NCI-H128 (cell line): ENCODE measurements at regions not wholly inside any gene's neighbourhood (a gene's known extent, or its start where the extent isn't known, plus 50 kb on each side); places are given as distances from the start of the nearest gene placed in this dataset.

Source experiments
- DNase-seq: peaks from one replicate; lab custom pipeline; 2025; ENCODE audit not compliant: unreplicated experiment; lab: John Stamatoyannopoulos, UW

DNA sequence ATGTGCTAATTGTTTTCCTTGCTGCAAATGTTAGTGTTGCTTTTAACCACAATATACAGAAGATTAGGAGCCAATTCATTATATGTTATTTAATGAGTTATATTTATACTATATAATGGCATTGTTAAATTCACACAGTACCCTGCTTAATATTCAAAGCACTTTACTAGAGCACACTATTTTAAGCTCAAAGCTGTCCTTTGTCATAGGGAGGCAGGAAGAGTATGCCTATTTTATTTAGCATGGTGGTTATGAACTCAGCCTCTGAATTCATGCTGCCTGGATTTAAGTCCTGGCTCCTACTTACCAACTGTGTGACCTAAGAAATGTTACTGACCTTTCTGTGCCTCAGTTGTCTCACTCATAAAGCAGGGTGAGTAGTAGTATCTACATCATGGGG, 80.5 kb downstream of the FASTKD2 start:
- DNase-seq = no peak

DNA sequence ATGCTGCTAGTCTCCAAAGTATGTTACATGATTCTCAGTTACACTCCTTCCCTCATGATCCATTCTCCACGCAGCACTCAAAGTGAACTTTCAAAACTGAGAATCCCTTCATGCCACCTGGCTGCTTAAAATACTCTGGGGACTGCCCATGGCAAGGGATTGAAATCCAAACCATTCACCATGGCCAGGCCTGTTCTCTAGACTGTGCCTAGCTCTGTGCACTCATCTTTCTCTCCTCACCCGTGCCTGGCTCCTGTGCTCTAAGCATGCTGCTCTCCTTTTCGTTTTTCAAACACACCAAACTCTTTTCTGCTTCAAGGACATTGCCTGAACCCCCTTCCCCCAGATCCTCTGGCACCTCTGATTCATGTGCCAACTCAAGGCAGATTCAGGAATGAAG, 80.9 kb downstream of the FASTKD2 start:
- DNase-seq = no peak

DNA sequence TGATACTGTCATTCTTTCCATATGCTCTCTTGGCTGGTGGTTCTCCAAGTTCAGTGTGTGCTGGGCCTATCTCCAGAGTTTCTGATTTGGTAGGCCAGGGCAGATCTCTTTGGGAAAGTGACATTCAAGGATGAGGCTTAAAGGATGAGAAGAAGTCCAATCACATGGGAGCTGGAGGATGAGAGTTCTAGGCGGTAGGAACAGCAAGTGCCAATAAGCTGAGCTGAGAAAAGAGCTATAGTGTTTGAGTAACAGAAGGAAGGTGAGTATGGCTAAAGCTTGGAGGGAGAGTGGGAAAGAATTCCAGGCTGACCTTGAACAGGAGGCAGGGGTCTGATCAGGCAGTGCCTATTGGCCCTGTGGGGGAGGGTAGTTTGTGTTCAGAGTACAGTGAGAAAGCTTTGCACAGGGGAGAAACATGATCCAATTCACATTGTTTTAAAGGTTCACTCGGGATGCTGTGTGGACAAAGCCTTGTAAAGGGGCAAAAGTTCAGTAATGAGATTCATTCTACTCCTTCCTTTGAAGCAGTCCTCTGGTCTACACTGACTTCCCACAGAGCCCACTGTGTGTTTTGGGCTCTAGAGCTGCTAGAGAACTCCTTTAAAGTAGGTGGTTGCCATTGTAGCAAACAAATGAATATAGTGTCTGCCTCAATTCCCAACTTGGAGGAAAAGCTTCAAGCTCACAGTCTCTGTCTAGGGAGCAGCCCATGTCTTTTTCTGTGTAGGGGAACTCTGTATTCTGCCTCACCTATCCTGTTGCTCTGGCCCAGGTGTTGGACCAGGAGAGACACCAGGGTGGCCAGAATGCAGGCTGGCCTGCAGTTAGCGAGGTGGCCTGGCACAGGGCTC, 81.8 kb downstream of the FASTKD2 start:
- no peak for DNase-seq

DNA sequence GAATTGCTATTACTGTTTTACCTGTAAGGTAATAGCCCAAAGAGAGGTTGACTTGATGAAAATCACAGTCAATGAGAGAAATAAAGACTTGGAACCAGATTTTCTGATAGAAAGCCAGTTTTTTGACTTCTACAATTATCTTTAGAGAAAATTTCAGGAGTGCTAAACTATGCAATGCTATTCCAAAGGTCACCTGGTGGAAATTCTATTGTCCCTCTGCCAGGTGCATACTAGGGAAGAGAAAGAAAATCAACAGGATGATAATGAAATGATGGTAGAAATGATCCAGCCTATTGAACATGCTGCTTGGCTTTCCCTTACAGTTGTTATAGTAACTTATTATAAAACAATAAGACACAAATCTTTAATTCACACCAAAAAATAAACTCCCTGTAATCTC, 85.0 kb downstream of the FASTKD2 start:
- DNase-seq = no peak

DNA sequence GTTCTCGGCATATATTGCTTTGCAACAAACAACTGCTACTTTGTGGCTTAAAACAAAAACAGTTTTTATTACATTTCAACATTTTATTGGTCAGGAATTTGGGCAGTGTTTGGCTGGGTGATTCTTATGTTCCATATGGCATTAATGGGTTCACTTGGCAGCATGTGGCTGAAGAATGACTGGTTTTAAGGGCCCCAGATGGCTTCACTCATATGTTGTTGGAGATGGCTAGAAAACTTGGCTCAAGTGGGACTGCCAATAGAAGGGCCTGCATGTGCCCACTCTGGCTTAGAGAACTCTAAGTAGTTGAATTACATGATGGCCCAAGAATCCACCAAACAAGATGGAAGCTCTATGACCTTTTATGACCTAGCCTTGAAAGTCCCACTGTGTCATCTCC, 86.1 kb downstream of the FASTKD2 start:
- no peak for DNase-seq

DNA sequence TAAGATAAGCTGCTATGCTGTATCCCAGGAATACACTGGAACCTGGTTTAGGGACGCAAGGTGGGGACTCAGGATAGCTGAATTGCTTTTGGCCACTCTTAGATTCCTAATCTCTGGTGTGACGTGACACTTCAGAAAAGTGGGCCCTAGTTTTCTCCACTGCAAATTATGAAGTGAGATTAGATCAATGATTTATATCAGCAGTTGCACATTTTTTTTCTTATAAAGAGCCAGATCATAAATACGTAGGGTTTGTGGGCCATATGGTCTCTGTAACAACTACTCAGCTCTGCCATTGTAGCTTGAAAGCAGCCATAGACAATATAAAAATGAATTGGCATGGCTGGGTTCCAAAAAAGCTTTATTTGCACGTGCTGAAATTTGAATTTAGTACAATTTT, 85.4 kb upstream of the CPO start:
- DNase-seq = no peak

DNA sequence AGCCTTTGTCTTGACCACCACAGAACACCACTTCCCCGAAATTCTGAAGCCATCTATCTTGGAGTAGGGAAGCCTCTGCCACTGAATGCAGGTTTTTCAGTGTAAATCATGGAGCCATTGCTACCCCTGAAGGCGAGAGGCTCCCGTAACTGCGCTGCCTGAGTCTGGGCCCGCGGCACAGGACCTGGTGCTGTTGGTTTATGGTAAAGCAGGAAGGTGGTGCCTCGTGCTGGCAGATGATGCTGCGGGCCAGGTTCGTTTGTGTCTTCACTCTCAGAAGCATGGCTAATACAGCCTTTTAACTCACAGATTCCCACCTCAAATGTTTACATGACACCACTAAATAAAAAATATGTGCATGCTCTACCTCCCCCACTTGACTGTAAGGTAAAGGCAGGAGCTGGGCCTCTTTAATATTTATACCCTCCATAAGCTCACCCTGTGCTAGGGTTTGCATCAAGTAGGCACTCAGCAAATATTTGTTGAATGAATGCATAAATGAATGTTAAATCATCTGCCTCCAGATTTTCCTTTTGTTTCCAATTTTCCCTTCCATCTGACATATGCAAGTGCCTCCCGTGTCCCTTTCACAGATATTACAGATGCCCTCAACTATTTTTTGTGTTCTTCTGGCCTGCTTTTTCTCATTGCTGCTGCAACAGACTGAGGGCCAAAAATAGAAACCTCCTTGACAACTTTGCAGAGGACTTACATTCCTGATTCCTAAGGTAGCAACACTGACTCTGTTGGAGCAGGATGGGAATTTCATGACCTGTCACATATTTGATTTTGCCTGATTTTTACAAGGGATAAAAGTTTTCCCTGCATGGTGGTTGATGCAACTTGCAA, 83.5 kb upstream of the CPO start:
- DNase-seq = no peak

DNA sequence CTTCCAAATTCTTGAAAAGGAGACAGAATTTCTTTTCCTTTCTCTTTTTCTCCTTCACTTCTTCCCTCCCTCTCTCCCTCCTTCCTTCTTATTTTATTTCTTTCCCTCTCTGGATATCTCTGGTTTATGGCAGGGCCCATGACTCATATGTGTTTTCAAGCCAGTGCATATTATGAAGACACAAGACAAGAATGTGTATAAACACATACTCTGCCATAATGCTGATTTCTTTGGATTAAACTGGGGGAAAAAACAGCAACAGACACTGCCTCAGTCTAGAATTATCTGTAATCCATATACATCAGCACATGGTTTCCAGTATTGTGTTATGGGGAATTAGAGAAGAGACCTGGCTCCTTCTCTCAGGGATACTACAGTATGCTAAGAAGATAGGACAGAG, 82.8 kb upstream of the CPO start:
- no peak for DNase-seq

DNA sequence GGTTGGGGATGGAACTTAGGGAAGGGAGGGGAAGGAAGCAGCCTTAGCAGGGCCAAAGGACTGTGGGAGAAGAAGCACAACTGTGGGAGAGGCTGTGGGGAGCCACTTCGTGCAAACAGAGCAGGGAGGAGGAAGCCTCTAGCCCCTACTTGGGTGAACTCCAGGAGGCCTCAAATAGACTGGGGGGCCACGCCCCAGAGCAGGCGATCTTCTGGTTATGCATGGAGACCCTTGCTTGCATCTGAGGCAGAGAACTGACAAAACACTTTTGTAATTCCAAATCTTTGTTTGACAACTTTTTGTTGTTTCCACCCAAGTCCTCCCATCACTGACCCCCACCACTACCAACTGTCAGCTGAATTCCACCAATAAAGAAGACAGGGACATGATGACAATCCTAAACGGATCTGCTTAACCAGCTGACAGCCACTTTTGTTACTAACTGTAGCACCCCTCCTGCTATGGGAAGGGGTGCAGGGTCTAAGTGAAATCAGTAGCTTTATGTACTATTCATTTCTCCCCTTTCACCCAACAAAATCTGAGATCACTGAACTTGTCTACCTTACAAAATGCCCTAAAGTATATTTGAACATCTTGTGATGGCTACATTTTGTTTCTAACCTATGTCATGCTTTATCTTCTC, 80.5 kb upstream of the CPO start:
- no peak for DNase-seq

DNA sequence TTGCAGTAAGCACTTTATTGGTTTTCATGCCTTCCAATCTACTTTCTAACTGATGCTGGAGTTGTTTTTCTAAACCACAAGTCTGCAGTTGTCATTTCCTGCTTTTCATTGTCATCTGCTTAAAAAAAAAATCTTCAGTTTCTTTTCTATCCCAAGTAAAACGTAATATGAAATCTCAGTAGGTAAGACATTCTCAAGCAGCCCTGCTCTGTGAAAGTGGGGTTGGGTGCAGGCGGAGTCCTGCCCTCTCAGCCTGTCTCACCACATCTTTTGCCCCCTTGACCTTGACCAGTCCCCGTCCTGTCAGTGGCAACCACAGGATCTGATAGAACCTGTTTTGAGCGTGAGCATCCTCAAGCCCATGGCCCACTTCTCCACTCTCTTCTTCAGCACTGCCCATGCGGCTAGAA, 80.0 kb upstream of the CPO start:
- no peak for DNase-seq

DNA sequence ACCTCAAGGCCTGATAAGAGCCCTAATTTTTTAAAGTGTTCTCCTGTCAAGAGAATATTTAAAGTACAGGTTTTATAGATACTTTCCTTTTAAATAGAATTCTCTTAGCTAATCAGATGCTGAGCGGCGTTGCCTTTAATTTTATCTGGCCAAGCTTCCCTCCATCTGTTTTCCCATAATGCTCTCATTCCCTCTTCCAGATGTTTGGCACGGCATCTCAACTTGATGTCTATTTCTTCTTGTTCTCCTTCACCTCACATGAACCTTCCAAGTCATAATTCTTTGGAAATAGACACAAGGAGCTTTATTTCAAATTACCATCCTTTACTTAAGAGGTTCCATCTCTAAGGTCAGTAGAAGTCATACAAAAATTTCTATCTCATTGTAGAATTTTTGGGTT, 76.1 kb upstream of the CPO start:
- no peak for DNase-seq

DNA sequence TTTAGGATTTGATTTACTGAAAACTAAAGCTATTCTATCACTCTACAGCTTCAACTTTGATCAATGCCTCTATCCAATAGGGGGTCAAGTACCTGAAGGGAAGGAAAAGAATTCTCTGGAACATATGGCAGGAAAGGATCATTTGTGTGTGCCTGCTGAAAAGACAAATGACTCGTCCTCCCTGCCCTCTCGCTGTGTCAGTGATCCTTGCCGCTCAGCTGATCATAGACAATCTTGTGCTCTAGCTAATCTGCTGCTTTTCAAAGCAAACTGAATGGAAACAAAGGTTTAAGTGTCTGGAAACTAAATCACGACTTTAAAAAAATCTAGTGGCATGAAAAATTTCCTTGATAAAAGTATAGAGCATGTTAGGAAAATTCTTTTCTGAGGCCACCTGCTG, 75.6 kb upstream of the CPO start:
- no peak for DNase-seq

DNA sequence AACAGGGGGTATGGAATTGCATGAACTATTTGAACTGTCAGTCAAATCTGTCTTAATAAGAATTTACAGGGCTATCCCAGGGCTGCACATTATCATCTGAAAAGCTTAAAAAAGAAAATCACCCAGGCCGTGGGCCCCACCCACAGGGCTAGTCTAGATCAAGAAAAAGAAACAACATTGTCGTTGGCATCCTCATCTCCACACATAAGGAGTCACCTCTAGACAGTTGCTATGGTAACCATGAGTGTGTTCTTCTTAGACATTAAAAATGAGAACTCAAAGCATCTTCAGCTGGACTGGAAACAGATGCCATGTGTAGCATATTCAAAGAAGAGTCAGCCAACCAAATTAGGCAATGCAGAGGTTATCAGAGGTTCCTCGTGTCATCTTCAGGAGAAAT, 72.3 kb upstream of the CPO start:
- no peak for DNase-seq

DNA sequence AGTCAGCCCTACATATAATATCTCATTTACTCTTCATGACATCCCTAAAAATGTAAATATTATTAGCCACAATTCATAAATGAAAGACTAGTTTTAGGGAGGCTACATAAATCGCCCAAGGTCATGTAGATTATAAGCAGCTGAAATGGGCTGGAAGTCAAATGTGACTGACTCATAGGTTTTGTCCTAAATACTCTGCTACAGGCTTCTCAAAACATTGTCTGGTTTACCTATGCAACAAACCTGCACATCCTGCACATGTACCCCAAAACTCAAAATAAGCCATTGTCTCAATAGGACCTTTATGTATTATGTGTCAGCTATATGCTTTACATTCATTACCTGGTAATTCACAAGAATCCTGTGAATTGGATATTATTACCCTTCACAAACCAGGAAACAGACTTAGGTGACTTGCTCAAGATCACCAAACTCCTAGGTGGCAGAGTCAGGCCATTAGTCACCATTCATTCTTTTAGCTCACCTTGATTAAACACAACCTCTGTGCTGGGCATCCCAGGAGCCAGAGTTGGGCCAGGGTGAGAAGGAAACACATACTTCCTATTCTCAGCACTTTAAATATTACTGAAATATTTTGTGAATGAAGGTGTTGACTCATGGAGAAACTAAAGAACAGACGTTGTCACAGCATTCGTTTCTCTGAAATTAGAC, 69.4 kb upstream of the CPO start:
- no peak for DNase-seq

DNA sequence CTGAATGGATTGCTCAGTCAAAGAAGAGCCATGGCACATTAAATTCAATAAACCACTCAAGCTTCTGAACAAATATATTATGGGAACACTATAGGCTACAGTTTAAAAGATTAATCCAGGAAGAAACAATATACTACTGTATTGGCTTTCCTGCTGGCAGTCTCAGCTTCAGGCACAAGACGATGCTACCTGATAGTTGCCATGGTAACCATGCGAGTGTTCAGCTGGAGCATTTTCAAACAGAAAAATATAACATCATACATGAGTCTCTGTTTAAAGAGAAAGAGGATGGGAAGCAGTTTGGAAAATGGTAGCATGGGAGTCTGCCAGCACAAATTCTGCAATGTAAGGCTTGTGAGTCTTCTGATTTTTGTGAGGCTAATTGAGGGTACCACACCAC, 65.9 kb upstream of the CPO start:
- DNase-seq = no peak

DNA sequence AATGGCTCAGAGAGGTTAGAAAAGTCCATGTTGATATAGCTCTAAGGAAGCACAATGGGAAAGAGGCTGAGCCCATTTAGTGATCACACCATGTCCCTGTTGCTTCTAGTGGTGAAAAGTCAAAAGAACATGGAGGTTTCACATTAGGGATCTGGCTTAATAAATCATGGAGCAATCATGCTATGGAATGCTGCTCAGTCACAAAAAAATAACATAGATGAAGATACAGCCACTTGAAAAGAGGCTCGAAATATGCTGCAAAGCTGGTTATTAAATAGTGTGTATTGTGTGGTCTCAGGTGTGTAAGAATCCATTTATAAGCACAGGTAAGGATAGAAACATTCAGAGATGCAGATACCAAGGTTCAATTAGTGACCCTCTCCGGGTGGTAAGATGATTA, 63.6 kb upstream of the CPO start:
- DNase-seq = no peak

DNA sequence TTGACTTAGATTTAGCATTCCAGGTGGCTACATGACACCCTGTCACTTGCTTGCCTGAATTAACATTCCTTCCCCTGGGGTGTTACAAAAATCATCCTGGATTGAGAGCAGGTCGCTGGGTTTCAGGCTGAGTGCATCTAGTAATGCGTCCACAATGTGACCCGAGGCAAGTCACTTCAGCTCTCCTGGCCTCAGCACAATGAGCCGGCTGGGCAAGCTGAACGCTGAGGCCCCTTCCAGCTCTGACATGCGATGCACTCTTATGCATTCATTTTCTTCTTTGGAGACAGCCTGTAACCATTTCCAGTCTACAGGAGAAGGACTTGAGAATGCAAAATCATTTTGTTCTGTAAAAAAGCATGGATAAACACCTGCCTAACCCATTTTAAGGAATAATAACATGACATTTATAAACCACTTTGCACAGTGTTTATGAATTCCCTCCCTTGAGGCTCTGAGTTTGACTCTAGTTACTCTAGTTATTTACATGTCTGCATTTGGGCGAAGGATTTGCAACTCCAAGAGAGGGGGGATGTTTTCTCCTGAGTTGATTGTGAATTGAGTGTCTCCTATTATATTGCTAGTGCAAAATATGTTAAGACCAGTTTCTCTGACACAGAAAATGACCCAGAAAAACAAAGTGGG, 63.0 kb upstream of the CPO start:
- no peak for DNase-seq

DNA sequence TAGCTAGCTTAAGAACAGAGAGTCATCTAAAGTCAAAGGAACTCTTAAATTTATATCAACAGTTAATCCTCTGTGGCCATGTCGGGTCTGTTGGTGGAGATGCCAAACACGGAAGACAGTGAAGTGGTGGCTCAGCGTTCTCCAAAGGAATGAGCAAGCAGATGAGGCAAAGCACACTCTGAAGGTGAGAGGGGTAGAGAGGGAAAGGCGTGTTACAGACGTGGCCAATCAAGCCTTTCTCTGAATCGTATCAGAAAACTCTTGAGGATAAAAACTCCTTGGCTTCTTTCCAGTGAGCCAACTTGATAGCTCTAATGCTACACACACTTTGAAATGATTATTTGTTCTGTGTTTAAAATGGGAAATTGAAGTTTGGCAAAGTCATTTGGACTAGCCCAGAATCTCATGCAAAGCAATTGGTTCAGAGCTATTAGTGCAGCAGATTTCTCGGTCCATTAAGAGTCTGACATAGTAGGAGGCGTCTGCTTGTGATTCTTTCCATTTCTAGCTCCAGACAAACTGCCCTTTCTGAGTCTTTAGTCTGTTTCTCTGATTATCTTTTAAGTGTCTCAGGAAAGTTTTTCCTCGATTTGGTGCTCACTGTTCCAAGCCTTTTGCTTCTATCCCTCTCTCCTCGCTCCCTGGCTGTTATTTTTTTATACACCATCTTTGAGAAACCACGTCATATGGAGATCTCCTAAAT, 57.5 kb upstream of the CPO start:
- DNase-seq = peak; percentile 3

DNA sequence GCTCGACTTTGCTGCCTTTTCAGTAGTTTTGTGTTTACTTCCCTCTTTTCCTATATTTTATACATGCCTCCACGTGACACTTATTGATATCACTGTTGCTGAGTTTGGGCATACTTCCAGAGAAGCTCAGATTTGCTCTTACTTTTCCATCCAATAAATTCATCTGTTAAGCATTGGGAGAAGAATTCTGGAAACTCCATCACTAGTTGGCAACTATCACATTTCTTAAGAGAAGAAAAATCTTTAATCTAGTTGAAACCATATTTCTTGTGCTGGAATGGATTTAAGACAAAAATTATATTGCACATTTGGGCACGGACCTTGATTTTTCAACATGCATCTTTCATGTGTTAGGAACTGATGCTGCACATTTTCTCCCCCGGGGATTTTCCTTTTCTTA, 52.6 kb upstream of the CPO start:
- no peak for DNase-seq

DNA sequence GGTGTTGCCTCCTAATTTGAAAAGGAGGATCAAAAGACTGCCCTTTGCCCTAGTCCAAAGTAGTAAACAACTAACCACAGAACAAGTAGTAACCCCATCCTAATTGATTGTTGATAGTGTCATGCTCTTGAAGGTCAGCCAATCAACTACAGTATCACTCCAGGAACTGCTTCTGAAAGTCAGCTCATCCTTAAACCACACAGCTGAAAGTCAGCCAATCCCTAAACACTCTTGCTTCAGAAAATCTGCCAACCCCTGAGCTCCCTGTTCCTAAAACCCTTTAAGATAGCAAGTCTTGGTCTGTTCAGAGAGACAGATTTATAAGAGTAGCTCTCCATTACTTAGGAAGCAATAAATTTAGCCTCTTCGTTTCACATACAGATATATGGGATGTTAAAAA, 51.6 kb upstream of the CPO start:
- DNase-seq = no peak
